ENCODE measurements at regions not wholly inside any gene's neighbourhood (a gene's known extent, or its start where the extent isn't known, plus 50 kb on each side); places are given as distances from the start of the nearest gene placed in this dataset.

- TF ChIP-seq CHD7 (IDR thresholded peaks at IDR 0.05; ENCODE audit: insufficient replicate concordance, low read length) (no peak), TBP (IDR thresholded peaks at IDR 0.05; ENCODE audit: low read depth, low read length) (no peak)
Measured at GRCh38 chr13:110046811-110047210, 260.1 kb downstream of the COL4A1 start (continued).

Measured in H1 (cell line).